Keratinocyte (primary cell): ENCODE measurements at regions not wholly inside any gene's neighbourhood (a gene's known extent, or its start where the extent isn't known, plus 50 kb on each side); places are given as distances from the start of the nearest gene placed in this dataset.

Experiments used
- DNase-seq: peaks from one replicate; pipeline ENCODE4 v3.0.0-alpha.2; 2011; ENCODE audit warnings: low read depth, missing footprints, low spot score
- FAIRE-seq: peaks from 2 replicates; lab custom pipeline; 2011; peaks lifted over from hg19 to GRCh38; lab: Jason Lieb, UNC
- H2AFZ ChIP-seq: 2 replicates; pipeline ENCODE4 v1.6.0; 2012; ENCODE audit warnings: low read length, control low read depth, inconsistent platforms; ENCODE audit not compliant: control insufficient read depth
- H3K27ac ChIP-seq: 2 replicates; pipeline ENCODE4 v1.5.1; 2011; ENCODE audit warnings: low read length; ENCODE audit not compliant: control insufficient read depth, insufficient read depth
- H3K27me3 ChIP-seq: 3 replicates; pipeline ENCODE4 v1.6.0; 2011; ENCODE audit warnings: low read length; ENCODE audit not compliant: control insufficient read depth, insufficient read depth; ENCODE audit errors: extremely low read depth
- H3K36me3 ChIP-seq, 2 experiments: 2 replicates in 1 of 2; 3 replicates in 1 of 2; pipeline ENCODE4 v1.5.1; 2011; ENCODE audit warnings: low read length in 2 of 2, mild to moderate bottlenecking in 1 of 2; ENCODE audit not compliant: control insufficient read depth in 2 of 2, insufficient read depth in 2 of 2; ENCODE audit errors: extremely low read depth in 1 of 2
- H3K4me1 ChIP-seq: 3 replicates; pipeline ENCODE4 v1.5.1; 2011; ENCODE audit warnings: low read length; ENCODE audit not compliant: control insufficient read depth, insufficient read depth; ENCODE audit errors: extremely low read depth
- H3K4me2 ChIP-seq: 3 replicates; pipeline ENCODE4 v1.6.0; 2011; ENCODE audit warnings: low read depth, low read length; ENCODE audit not compliant: control insufficient read depth, insufficient read depth; ENCODE audit errors: extremely low read depth
- H3K4me3 ChIP-seq, 3 experiments: fragments of 200-600 bp in 1 of 3; sonication (generic) in 1 of 3; 2 replicates in 2 of 3; 3 replicates in 1 of 3; pipeline ENCODE4 v1.5.1; 2011 to 2016; ENCODE audit warnings: low read length in 3 of 3, mild to moderate bottlenecking in 3 of 3, control low read depth in 2 of 3, inconsistent platforms in 1 of 3, low read depth in 1 of 3, mixed read lengths in 1 of 3, mixed run types in 1 of 3, moderate library complexity in 1 of 3; ENCODE audit not compliant: control insufficient read depth in 2 of 3, insufficient read depth in 2 of 3; ENCODE audit errors: extremely low read depth in 1 of 3
- H3K79me2 ChIP-seq: 2 replicates; pipeline ENCODE4 v1.6.0; 2012; ENCODE audit warnings: low read length; ENCODE audit not compliant: control insufficient read depth, insufficient read depth
- H3K9ac ChIP-seq: 3 replicates; pipeline ENCODE4 v1.6.0; 2011; ENCODE audit warnings: low read length; ENCODE audit not compliant: control insufficient read depth, insufficient read depth; ENCODE audit errors: extremely low read depth
- H3K9me1 ChIP-seq: 3 replicates; pipeline ENCODE4 v1.6.0; 2011; ENCODE audit warnings: low read length; ENCODE audit not compliant: control insufficient read depth, insufficient read depth; ENCODE audit errors: extremely low read depth
- H3K9me3 ChIP-seq: 2 replicates; pipeline ENCODE4 v1.5.1; 2012; ENCODE audit warnings: low read depth, low read length; ENCODE audit not compliant: control insufficient read depth
- H4K20me1 ChIP-seq: 3 replicates; pipeline ENCODE4 v1.6.0; 2011; ENCODE audit warnings: low read length; ENCODE audit not compliant: control insufficient read depth, insufficient read depth; ENCODE audit errors: extremely low read depth
- CTCF ChIP-seq, 3 experiments: IDR thresholded peaks in 1 of 3; conservative IDR thresholded peaks in 1 of 3; optimal IDR thresholded peaks in 1 of 3; 2 replicates in 2 of 3; 3 replicates in 1 of 3; pipeline versions ENCODE3 to v1.5.1; 2011; ENCODE audit warnings: low read length in 3 of 3, mild to moderate bottlenecking in 3 of 3, moderate library complexity in 2 of 3, control low read depth in 1 of 3, inconsistent platforms in 1 of 3; ENCODE audit not compliant: insufficient read depth in 2 of 3; ENCODE audit errors: extremely low read depth in 1 of 3
- EZH2 ChIP-seq: IDR thresholded peaks from one replicate; pipeline ENCODE4 v1.6.1; 2012; ENCODE audit warnings: inconsistent platforms, mild to moderate bottlenecking, low read length, moderate library complexity
- dilution Hi-C: fragments of 300-500 bp; cut with MboI; formaldehyde crosslinking; loops from one replicate; pipeline ENCODE4 v1.7.0; 2020; ENCODE audit warnings: low sequenced_read_pairs; ENCODE audit not compliant: extremely low pct_ligation_motif_present

- H2AFZ ChIP-seq, result no peak overlapping the region
- H3K79me2 ChIP-seq, result no peaks in the 10 kb centered on the region
- H3K27me3 ChIP-seq, result no peaks in the 10 kb centered on the region
- no peak overlapping the region for H3K4me2 ChIP-seq
- no peaks in the 10 kb centered on the region for H3K9me1 ChIP-seq
- H3K4me1 ChIP-seq, result peaks cover 14% of the 10 kb centered on the region
- H4K20me1 ChIP-seq, result no peaks in the 10 kb centered on the region
- no peak overlapping the region for H3K27ac ChIP-seq
- FAIRE-seq (no peak), DNase-seq (no peak)
- TF ChIP-seq EZH2, result no peak
- peaks cover 4% of the 10 kb centered on the region for H3K9me3 ChIP-seq
- dilution Hi-C loops, result no loop called here
- no peak overlapping the region for H3K9ac ChIP-seq
- H3K4me3 ChIP-seq, result no peak overlapping the region
- H3K36me3 ChIP-seq, result no peaks in the 10 kb centered on the region
Observed at GRCh38 chr6:28707387-28708282, 182.0 kb downstream of the GPX5 start.

- no peak for DNase-seq
- no peaks in the 10 kb centered on the region for H4K20me1 ChIP-seq
- peak overlapping the region; percentile 19 to 79 (median 61) for H3K4me3 ChIP-seq
- H3K36me3 ChIP-seq, result no peaks in the 10 kb centered on the region
- FAIRE-seq, result peak; percentile 85
- H3K79me2 ChIP-seq, result no peaks in the 10 kb centered on the region
- H3K27me3 ChIP-seq, result no peaks in the 10 kb centered on the region
- TF ChIP-seq EZH2 (no peak), CTCF (optimal IDR thresholded peaks at IDR 0.05 in 1 of 3, IDR thresholded peaks at IDR 0.05 in 1 of 3, conservative IDR thresholded peaks at IDR 0.05 in 1 of 3; ENCODE audit: extremely low read depth in 1 of 3, insufficient read depth in 2 of 3, low read length in 3 of 3) (no peak)
- dilution Hi-C loops, result no loop called here
- peaks cover 14% of the 10 kb centered on the region for H3K4me1 ChIP-seq
- peak overlapping the region; percentile 95 for H2AFZ ChIP-seq
- H3K4me2 ChIP-seq, result peak overlapping the region; percentile 92
- H3K9me3 ChIP-seq, result peaks cover 4% of the 10 kb centered on the region
- no peaks in the 10 kb centered on the region for H3K9me1 ChIP-seq
- H3K9ac ChIP-seq, result peak overlapping the region; percentile 54
- H3K27ac ChIP-seq, result peak overlapping the region; percentile 34
Observed at GRCh38 chr6:28709478-28710349, 184.0 kb downstream of the GPX5 start.
